Thyroid gland (tissue), 4 donors: ENCODE measurements at regions not wholly inside any gene's neighbourhood (a gene's known extent, or its start where the extent isn't known, plus 50 kb on each side); places are given as distances from the start of the nearest gene placed in this dataset.

Experiments used
- DNase-seq, 2 donors: peaks; one replicate each; pipeline ENCODE4 v3.0.0-alpha.2; 2019
- H3K27ac ChIP-seq, 3 donors: fragments of 200-600 bp; sonication (generic); 1 replicate in 2 of 3; 2 replicates in 1 of 3; pipeline ENCODE4 v1.5.1; 2016 to 2019; ENCODE audit warnings: mild to moderate bottlenecking in 1 of 3, moderate library complexity in 1 of 3
- H3K27me3 ChIP-seq: fragments of 200-600 bp; sonication (generic); one replicate; pipeline ENCODE4 v1.5.1; 2019
- H3K36me3 ChIP-seq, 2 donors: fragments of 200-600 bp; sonication (generic); one replicate each; pipeline ENCODE4 v1.5.1; 2016 to 2019
- H3K4me1 ChIP-seq, 2 donors: fragments of 200-600 bp; sonication (generic); one replicate each; pipeline ENCODE4 v1.5.1; 2017 to 2019
- H3K4me3 ChIP-seq, 3 donors: fragments of 200-600 bp; sonication (generic); replicated peaks in 1 of 3; 1 replicate in 2 of 3; 2 replicates in 1 of 3; pipeline ENCODE4 v1.5.1; 2016; ENCODE audit warnings: mild to moderate bottlenecking in 1 of 3
- H3K9me3 ChIP-seq: fragments of 200-600 bp; sonication (generic); one replicate; pipeline ENCODE4 v1.5.1; 2017
- CTCF ChIP-seq, 6 experiments: fragments of 200-600 bp in 3 of 6; fragments of 450-650 bp in 3 of 6; sonication (generic) in 3 of 6; IDR thresholded peaks; one replicate each; pipeline ENCODE4 v1.5.1; 2016 to 2019; ENCODE audit warnings: antibody characterized with exemption in 6 of 6, mild to moderate bottlenecking in 2 of 6, inconsistent platforms in 1 of 6, moderate library complexity in 1 of 6
- POLR2A ChIP-seq, 2 donors: fragments of 450-650 bp; IDR thresholded peaks; one replicate each; pipeline ENCODE4 v1.6.1; 2017; ENCODE audit warnings: antibody characterized with exemption in 2 of 2, mild to moderate bottlenecking in 2 of 2, moderate library complexity in 1 of 2
- WGBS, 2 donors: methylation state at CpG; one replicate each; pipeline ENCODE4 v1.1.5; 2017; 5-methylcytosine and 5-hydroxymethylcytosine counted together
- intact Hi-C: fragments of 100-400 bp; cut with DNase I; formaldehyde crosslinking; loops from one replicate; pipeline ENCODE4 v1.15.1; 2023

GRCh38 chr3:23648326-23648995 lies 157.3 kb upstream of the UBE2E1 start:
- WGBS, 2 donors: 72 to 85% methylated on average over 5 of the region's 5 CpGs
- DNase-seq: no peak

GRCh38 chr3:23648996-23649395 lies 156.8 kb upstream of the UBE2E1 start:
- TF ChIP-seq CTCF (IDR thresholded peaks at IDR 0.05) (no peak), POLR2A (IDR thresholded peaks at IDR 0.05) (no peak)
- Histone ChIP-seq H3K27me3 (no peaks in the 10 kb centered on the region), H3K9me3 (no peaks in the 10 kb centered on the region), H3K27ac (no peak overlapping the region), H3K36me3 (no peaks in the 10 kb centered on the region), H3K4me1 (peaks cover 8 to 10% of the 10 kb centered on the region in 2 donors), H3K4me3 (no peak overlapping the region)
- intact Hi-C loops: no loop called here
- DNase-seq: no peak
- WGBS, 2 donors: 80 to 85% methylated on average over 4 of the region's 4 CpGs

More at GRCh38 chr3:23648326-23648995, 157.3 kb upstream of the UBE2E1 start:
- TF ChIP-seq CTCF (IDR thresholded peaks at IDR 0.05): no peak
- TF ChIP-seq POLR2A (IDR thresholded peaks at IDR 0.05): no peak
- intact Hi-C loops: no loop called here
- peaks cover 8 to 10% of the 10 kb centered on the region in 2 donors for H3K4me1 ChIP-seq
- no peaks in the 10 kb centered on the region for H3K27me3 ChIP-seq
- H3K4me3 ChIP-seq: no peak overlapping the region
- no peaks in the 10 kb centered on the region for H3K9me3 ChIP-seq
- no peaks in the 10 kb centered on the region for H3K36me3 ChIP-seq
- H3K27ac ChIP-seq: no peak overlapping the region

- H3K27me3 ChIP-seq: no peaks in the 10 kb centered on the region
- no peak for DNase-seq
- H3K4me3 ChIP-seq: no peak overlapping the region
- H3K27ac ChIP-seq: no peak overlapping the region
- no peaks in the 10 kb centered on the region for H3K9me3 ChIP-seq
- intact Hi-C loops: no loop called here
- WGBS, 2 donors: 75 to 82% methylated on average over 3 of the region's 3 CpGs
- TF ChIP-seq CTCF (IDR thresholded peaks at IDR 0.05): no peak
- TF ChIP-seq POLR2A (IDR thresholded peaks at IDR 0.05): no peak
- H3K4me1 ChIP-seq: peaks cover 8 to 10% of the 10 kb centered on the region in 2 donors
- H3K36me3 ChIP-seq: no peaks in the 10 kb centered on the region
Measured at GRCh38 chr3:23649448-23649847, 156.3 kb upstream of the UBE2E1 start.

GRCh38 chr3:23650371-23651140 lies 155.2 kb upstream of the UBE2E1 start:
- H3K36me3 ChIP-seq: no peaks in the 10 kb centered on the region
- H3K4me3 ChIP-seq: no peak overlapping the region
- H3K9me3 ChIP-seq: no peaks in the 10 kb centered on the region
- intact Hi-C loops: no loop called here
- peak; percentile 62 to 67 for DNase-seq
- H3K27me3 ChIP-seq: no peaks in the 10 kb centered on the region
- peaks cover 8 to 10% of the 10 kb centered on the region in 2 donors for H3K4me1 ChIP-seq
- TF ChIP-seq CTCF (IDR thresholded peaks at IDR 0.05): no peak
- TF ChIP-seq POLR2A (IDR thresholded peaks at IDR 0.05): no peak
- H3K27ac ChIP-seq: no peak overlapping the region
- 60 to 66% methylated on average over 5 of the region's 5 CpGs for WGBS, 2 donors
